GM18498 (cell line): ENCODE measurements at regions not wholly inside any gene's neighbourhood (a gene's known extent, or its start where the extent isn't known, plus 50 kb on each side); places are given as distances from the start of the nearest gene placed in this dataset.

ENCODE experiments used
- ATAC-seq: cut with Tn5 transposase; IDR thresholded peaks from one replicate; pipeline ENCODE4 v1.9.1; 2021; ENCODE audit warnings: mild to moderate bottlenecking, moderate library complexity; ENCODE audit not compliant: unreplicated experiment

GRCh38 chr6:84525907-84526306 lies 238.5 kb downstream of the TBX18 start:
- ATAC-seq = no peak

DNA sequence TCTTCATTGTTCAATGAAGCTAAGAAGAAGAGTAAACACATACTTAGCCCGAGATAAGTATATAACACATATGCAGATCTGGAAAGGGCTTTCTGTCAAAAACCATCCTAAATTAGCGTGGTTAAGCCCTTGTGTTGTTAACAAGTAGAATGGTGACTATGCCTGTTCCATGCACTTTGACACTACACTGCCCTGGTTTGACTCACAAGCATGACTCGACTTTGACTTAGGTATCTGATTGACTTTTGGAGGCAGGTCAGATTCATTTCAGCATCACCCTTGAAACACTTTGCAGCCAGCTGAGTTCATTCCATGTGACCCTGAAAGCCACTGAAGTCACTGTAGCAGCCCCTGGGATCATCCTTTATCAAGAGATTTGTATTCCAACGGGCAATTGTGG lies 239.8 kb downstream of the TBX18 start:
- no peak for ATAC-seq

GRCh38 chr6:84522135-84522549 lies 242.3 kb downstream of the TBX18 start:
- no peak for ATAC-seq

- no peak for ATAC-seq
Measured at GRCh38 chr6:84521511-84521910, 242.9 kb downstream of the TBX18 start.

GRCh38 chr6:84517741-84518530 lies 246.5 kb downstream of the TBX18 start:
- no peak for ATAC-seq

- ATAC-seq = no peak
Measured at GRCh38 chr6:84516154-84516553, 248.2 kb downstream of the TBX18 start.

GRCh38 chr6:84515067-84515466 lies 249.3 kb downstream of the TBX18 start:
- no peak for ATAC-seq

DNA sequence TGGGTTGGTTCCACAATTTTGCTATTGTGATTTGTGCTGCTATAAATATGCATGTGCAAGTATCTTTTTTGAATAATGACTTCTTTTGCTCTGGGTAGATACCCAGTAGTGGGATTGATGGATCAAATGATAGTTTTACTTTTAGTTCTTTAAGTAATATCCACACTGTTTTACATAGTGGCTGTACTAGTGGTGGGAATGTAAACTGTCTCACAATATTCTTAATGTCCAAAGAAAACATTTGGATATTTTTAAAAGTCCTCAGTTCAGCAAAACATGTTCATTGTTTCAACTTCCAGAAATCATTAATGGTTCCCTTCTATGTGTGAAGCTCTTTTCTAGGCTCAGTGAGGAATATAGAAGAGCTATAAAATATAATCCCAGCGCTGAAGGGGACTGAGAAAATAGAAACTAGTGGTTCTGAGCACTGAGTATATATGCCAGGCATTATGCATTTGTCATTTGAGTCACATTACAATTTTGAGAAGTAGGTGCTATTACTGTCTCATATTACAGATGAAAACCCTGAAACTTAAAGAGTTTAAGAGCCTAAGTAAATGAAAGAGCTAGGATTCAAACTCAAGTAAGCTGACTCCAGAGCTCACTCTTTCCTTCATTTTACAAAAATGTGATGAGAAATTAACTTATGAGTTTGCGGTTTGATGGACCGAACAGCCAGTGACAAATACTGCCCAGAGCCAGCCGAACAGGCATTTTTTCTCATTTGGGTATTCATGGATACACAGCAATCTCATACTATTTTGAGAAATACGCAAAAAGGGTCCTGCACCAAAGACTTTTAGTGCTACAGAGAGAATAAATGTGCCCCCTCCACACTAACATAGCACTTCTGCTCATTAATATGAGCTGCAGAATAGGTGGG lies 250.1 kb downstream of the TBX18 start:
- no peak for ATAC-seq

DNA sequence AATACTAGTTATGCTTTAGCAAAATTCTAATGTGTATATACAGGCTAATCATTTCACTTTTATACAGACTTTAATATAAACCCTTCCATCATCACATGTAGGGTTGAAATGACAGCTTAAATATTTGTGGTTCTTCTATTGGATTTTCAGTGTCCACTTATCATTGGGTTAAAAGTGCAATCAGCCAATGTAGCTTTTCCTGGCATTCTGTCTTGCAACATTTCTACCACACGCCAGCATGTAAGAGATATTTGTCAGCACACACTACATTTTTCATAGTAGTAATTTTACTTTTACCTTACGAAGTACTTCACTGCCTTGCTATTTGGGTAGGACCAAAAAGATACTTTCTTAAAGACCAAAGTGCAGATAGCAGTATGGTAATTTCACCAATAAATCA lies 252.0 kb downstream of the TBX18 start:
- ATAC-seq = no peak

DNA sequence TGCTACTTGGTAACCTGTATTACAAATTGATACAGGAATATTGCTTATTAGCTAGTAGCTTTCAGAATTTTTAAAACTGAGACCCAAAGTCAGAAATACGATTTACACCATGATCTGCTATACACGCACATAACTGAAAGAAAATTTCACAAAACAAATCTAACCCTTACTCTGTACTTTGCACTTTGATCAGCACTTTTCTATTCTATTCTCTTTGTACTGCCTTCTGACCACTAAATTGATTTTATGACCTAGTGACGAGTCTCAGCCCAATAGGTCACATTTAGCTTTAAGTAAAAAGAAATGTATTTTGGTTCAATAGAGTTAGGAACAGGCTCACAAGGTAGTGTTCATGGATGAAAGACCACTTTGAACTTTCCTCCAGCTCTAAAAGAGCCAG lies 252.5 kb downstream of the TBX18 start:
- ATAC-seq = no peak

- ATAC-seq = no peak
Measured at GRCh38 chr6:84508981-84509380, 255.4 kb downstream of the TBX18 start.

GRCh38 chr6:84508334-84508733 lies 256.1 kb downstream of the TBX18 start:
- ATAC-seq = no peak

DNA sequence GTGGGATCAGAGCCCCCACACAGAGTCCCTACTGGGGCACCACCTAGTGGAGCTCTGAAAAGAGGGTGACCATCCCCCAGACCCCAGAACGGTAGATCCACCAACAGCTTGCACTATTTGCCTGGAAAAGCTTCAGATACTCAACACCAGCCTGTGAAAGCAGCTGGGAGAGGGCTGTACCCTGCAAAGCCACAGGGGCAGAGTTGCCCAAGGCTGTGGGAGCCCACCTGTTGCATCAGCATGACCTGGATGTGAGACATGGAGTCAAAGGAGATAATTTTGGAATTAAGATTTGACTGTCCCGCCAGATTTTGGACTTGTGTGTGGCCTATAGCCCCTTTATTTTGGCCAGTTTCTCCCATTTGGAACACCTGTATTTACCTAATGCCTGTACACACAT lies 260.4 kb downstream of the TBX18 start:
- no peak for ATAC-seq

DNA sequence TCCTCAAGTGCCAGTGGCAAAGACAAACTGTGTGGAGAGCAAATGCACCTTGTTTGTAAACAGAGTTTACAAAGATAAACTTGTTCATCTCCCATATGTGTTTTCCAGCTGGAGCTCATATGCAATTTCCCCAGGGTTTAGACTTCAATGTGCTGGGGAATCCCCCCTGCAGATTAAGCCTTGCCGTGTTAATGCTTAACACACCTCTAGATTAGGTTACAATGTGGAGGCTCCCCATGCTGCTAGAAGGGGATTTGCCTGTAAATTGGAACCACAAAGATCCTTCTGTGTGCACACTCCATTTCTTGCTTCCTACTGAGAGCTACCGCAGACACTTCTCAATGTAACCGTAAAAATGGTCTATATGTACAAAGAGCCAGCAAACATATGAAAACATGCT lies 263.1 kb downstream of the TBX18 start:
- ATAC-seq = no peak

- ATAC-seq = no peak
Measured at GRCh38 chr6:84500726-84501125, 263.7 kb downstream of the TBX18 start.

- no peak for ATAC-seq
Measured at GRCh38 chr6:84498905-84499304, 265.5 kb downstream of the TBX18 start.

GRCh38 chr6:84492241-84493165 lies 265.1 kb upstream of the CEP162 start:
- no peak for ATAC-seq

- no peak for ATAC-seq
Measured at GRCh38 chr6:84489598-84489997, 262.2 kb upstream of the CEP162 start.

- no peak for ATAC-seq
Measured at GRCh38 chr6:84486526-84486925, 259.1 kb upstream of the CEP162 start.

DNA sequence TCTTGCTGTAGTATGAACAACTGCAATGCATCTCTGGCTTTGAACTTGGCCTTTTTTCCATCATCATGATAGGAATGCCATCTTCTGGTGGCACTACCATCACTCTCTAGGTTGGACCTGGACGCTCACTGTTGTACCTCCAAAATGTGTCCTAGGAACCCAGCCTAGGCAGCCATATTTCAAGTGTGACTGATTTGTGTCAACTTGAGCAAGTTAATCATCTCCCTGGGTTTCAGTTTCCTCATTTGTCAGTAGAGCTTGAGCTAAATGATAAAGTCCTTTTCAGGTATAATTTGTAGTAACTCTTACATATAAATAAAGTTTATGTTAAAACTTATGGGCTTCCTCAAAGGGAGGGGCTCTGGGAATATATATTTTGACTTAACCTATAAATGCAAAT lies 241.7 kb upstream of the CEP162 start:
- no peak for ATAC-seq

DNA sequence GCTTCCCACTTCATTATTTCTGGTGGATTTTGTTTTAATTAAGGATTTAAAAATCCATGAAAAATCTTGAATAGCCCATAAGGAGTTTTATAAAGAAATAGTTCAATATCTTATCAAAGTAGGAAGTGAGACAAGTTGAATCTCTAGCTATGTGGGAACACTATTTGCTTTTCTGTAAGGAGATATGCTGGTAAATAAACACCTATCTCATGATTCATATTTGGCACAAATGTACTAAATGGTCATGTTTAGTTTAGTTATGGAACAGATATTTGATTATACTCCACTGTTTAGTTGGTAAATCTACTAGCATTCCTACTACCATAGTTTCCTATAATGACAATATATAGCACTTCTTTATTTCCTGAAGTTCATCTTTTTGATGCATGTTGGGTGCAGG lies 239.9 kb upstream of the CEP162 start:
- ATAC-seq = no peak
